ENCODE measurements at regions not wholly inside any gene's neighbourhood (a gene's known extent, or its start where the extent isn't known, plus 50 kb on each side); places are given as distances from the start of the nearest gene placed in this dataset.

DNA sequence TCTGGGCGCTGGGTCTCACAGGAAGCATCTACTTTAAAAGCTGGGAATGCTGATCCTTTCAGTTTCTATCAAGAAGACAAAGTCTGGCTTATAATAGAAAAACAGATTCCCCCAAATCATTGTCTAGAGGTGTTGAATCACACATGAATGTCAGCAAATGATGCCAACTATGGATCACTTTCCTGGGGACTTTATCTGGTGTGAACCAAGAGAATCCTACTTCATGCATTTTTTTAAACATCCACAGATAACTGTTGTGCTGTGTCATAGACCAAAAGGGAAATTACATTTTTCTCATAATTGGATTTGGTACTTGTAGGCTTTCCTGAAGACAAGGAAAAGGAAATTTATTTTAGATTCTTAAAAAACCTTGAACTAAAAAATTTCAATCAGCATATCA lies 132.7 kb downstream of the CD47 start:
- Histone ChIP-seq H3K36me3 (ENCODE audit: insufficient read depth, low read length) (no peaks in the 10 kb centered on the region), H3K79me2 (ENCODE audit: insufficient read depth, low read length) (no peaks in the 10 kb centered on the region), H2AFZ (ENCODE audit: low read length) (peak overlapping the region; percentile 69), H3K4me2 (ENCODE audit: insufficient read depth, low read length) (peak overlapping the region; percentile 72), H3K27ac (ENCODE audit: low read depth, low read length) (peak overlapping the region; percentile 42), H3K27me3 (ENCODE audit: insufficient read depth, low read length) (no peaks in the 10 kb centered on the region), H3K9me3 (ENCODE audit: low read depth, low read length) (no peaks in the 10 kb centered on the region), H3K4me3 (ENCODE audit: insufficient read depth, low read length) (peak overlapping the region; percentile 56), H4K20me1 (ENCODE audit: insufficient read depth, low read length) (no peaks in the 10 kb centered on the region), H3K4me1 (ENCODE audit: insufficient read depth, low read length) (peaks cover 18% of the 10 kb centered on the region)
- TF ChIP-seq, protein P1, sequence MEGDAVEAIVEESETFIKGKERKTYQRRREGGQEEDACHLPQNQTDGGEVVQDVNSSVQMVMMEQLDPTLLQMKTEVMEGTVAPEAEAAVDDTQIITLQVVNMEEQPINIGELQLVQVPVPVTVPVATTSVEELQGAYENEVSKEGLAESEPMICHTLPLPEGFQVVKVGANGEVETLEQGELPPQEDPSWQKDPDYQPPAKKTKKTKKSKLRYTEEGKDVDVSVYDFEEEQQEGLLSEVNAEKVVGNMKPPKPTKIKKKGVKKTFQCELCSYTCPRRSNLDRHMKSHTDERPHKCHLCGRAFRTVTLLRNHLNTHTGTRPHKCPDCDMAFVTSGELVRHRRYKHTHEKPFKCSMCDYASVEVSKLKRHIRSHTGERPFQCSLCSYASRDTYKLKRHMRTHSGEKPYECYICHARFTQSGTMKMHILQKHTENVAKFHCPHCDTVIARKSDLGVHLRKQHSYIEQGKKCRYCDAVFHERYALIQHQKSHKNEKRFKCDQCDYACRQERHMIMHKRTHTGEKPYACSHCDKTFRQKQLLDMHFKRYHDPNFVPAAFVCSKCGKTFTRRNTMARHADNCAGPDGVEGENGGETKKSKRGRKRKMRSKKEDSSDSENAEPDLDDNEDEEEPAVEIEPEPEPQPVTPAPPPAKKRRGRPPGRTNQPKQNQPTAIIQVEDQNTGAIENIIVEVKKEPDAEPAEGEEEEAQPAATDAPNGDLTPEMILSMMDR (IDR thresholded peaks at IDR 0.05; ENCODE audit: extremely low read depth, low read depth, low read length), result no peak
- no peak for DNase-seq (ENCODE audit: insufficient read length, low spot score, missing footprints)

DNA sequence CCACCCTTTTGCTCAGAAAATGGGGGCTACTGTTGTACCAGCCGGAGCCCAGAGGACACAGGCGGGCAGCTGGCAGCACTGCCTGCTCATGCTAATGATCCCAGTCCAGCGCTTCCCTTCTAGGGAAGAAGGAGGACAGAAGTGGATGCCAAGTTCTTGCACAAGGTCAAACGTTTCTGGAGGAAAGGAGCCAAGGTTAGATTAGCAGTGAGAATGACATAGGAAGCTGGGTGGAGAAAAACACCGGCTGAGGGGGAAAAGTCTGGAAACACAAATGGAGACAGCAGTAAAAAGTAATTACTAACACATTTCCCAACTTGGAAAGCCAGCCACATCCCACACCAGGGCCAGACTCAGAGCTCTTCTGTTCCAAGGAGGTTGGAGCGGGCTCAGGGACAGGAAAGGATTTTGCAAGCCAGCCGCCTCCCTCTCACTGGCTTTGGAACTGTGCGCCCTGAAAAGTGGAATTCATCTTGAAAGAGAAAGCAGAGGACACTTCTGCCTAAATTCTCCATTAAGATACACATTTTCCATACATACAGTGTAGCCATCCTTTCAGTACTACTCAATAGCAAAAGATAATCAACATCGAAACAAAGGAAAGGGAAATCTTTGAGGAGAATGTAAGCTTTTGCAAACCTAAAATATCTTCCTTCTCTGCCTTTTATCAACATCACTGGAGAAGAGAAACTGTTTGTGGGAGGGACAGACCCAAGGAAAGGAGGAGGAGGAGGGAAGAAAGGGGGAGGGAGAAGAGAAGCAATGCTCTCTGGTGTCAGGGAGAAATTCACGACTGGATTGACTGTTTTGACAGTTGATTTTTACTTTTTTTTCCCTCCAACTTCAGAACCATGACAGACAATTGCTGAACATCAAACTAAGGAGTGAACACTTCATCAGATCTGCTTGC lies 133.6 kb downstream of the CD47 start:
- H3K79me2 ChIP-seq (ENCODE audit: insufficient read depth, low read length), result no peaks in the 10 kb centered on the region
- H2AFZ ChIP-seq (ENCODE audit: low read length), result peak overlapping the region; percentile 69
- no peaks in the 10 kb centered on the region for H4K20me1 ChIP-seq (ENCODE audit: insufficient read depth, low read length)
- H3K4me1 ChIP-seq (ENCODE audit: insufficient read depth, low read length), result peaks cover 18% of the 10 kb centered on the region
- no peaks in the 10 kb centered on the region for H3K36me3 ChIP-seq (ENCODE audit: insufficient read depth, low read length)
- TF ChIP-seq, protein P1 (IDR thresholded peaks at IDR 0.05; ENCODE audit: extremely low read depth, low read depth, low read length), result no peak
- no peaks in the 10 kb centered on the region for H3K27me3 ChIP-seq (ENCODE audit: insufficient read depth, low read length)
- peak overlapping the region; percentile 72 for H3K4me2 ChIP-seq (ENCODE audit: insufficient read depth, low read length)
- H3K27ac ChIP-seq (ENCODE audit: low read depth, low read length), result peak overlapping the region; percentile 42
- DNase-seq (ENCODE audit: insufficient read length, low spot score, missing footprints), result peak; percentile 60
- H3K9me3 ChIP-seq (ENCODE audit: low read depth, low read length), result no peaks in the 10 kb centered on the region
- H3K4me3 ChIP-seq (ENCODE audit: insufficient read depth, low read length), result peak overlapping the region; percentile 56

DNA sequence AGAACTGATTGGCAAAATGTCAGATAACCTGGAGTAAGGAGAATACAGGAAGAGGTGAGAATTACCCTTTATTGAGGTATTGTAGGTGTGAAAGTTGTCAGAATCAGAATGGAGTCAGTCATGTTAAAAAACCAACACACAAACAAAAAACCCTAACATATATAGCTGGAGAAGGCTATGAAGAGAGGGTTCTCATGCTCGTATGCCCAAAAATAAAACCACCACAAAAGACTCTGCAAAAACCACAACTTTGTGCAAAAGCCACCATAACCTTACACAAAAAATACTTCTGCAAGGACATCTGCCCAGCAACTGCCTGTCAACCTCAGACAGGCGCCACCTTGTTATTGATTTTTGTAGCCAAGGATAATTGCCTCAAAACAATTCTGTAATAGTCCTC lies 136.0 kb downstream of the CD47 start:
- H3K36me3 ChIP-seq (ENCODE audit: insufficient read depth, low read length), result no peaks in the 10 kb centered on the region
- no peaks in the 10 kb centered on the region for H3K9me3 ChIP-seq (ENCODE audit: low read depth, low read length)
- no peaks in the 10 kb centered on the region for H3K27me3 ChIP-seq (ENCODE audit: insufficient read depth, low read length)
- H4K20me1 ChIP-seq (ENCODE audit: insufficient read depth, low read length), result no peaks in the 10 kb centered on the region
- DNase-seq (ENCODE audit: insufficient read length, low spot score, missing footprints), result no peak
- no peak overlapping the region for H2AFZ ChIP-seq (ENCODE audit: low read length)
- H3K4me3 ChIP-seq (ENCODE audit: insufficient read depth, low read length), result no peak overlapping the region
- H3K79me2 ChIP-seq (ENCODE audit: insufficient read depth, low read length), result no peaks in the 10 kb centered on the region
- TF ChIP-seq, protein P1 (IDR thresholded peaks at IDR 0.05; ENCODE audit: extremely low read depth, low read depth, low read length), result no peak
- H3K4me1 ChIP-seq (ENCODE audit: insufficient read depth, low read length), result peaks cover 18% of the 10 kb centered on the region
- no peak overlapping the region for H3K4me2 ChIP-seq (ENCODE audit: insufficient read depth, low read length)
- H3K27ac ChIP-seq (ENCODE audit: low read depth, low read length), result no peak overlapping the region

DNA sequence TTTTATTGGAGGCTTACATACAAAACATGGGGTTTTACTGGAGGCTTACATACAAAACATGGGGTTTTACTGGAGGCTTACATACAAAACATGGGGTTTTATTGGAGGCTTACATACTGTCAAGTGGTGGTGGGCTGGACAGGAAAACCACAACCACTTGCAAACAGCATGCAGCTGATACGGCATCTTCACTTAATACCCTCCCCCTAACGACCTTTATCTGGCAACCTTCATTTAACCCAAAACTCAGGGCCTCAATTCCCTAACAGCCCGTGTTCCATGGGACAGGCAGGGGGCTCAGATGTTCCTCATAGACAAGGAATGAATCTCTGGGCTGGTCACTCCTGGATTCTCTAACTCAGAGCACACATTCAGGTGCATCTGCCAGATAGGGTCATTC lies 137.1 kb downstream of the CD47 start:
- TF ChIP-seq, protein P1 (IDR thresholded peaks at IDR 0.05; ENCODE audit: extremely low read depth, low read depth, low read length), result no peak
- Histone ChIP-seq H3K27me3 (ENCODE audit: insufficient read depth, low read length) (no peaks in the 10 kb centered on the region), H3K4me2 (ENCODE audit: insufficient read depth, low read length) (no peak overlapping the region), H3K4me3 (ENCODE audit: insufficient read depth, low read length) (no peak overlapping the region), H2AFZ (ENCODE audit: low read length) (no peak overlapping the region), H3K4me1 (ENCODE audit: insufficient read depth, low read length) (peaks cover 18% of the 10 kb centered on the region), H3K79me2 (ENCODE audit: insufficient read depth, low read length) (no peaks in the 10 kb centered on the region), H3K36me3 (ENCODE audit: insufficient read depth, low read length) (no peaks in the 10 kb centered on the region), H3K27ac (ENCODE audit: low read depth, low read length) (no peak overlapping the region), H4K20me1 (ENCODE audit: insufficient read depth, low read length) (no peaks in the 10 kb centered on the region), H3K9me3 (ENCODE audit: low read depth, low read length) (no peaks in the 10 kb centered on the region)
- no peak for DNase-seq (ENCODE audit: insufficient read length, low spot score, missing footprints)

All from osteoblast (primary cell).